IMR-90 (cell line): ENCODE measurements at regions not wholly inside any gene's neighbourhood (a gene's known extent, or its start where the extent isn't known, plus 50 kb on each side); places are given as distances from the start of the nearest gene placed in this dataset.

Experiments
- ATAC-seq: fragments of 200-7000 bp; cut with Tn5 transposase; 2 replicates; pipeline ENCODE4 v1.9.1; 2020; ENCODE audit warnings: low read depth, mild to moderate bottlenecking, moderate library complexity
- BruUV-seq: library from RNA; stranded (reverse); fragments of 400-500 nt; replicated peaks from 2 replicates; lab custom pipeline; 2021; lab: Mats Ljungman, UMichigan
- CTCF ChIA-PET: fragments of 300-600 bp; formaldehyde crosslinking; extraction: SDS; loops from one replicate; lab custom pipeline; 2021; ENCODE audit warnings: antibody characterized with exemption; lab: Yijun Ruan, JAX
- POLR2A ChIA-PET: fragments of 300-600 bp; sonication (Branson Sonifier 250); formaldehyde crosslinking; loops from one replicate; lab custom pipeline; 2022; ENCODE audit warnings: antibody characterized with exemption; ENCODE audit not compliant: unreplicated experiment; lab: Charles Lee
- DNase-seq: peaks from one replicate; pipeline ENCODE4 v3.0.0; 2013
- H2AFZ ChIP-seq: replicated peaks from 2 replicates; pipeline ENCODE3; 2013; ENCODE audit warnings: low read length, mild to moderate bottlenecking; ENCODE audit not compliant: poor library complexity
- H2AK5ac ChIP-seq: 2 replicates; pipeline ENCODE4 v1.6.1; 2013; ENCODE audit warnings: low read depth, low read length, inconsistent platforms
- H2AK9ac ChIP-seq: replicated peaks from 2 replicates; pipeline ENCODE3; 2013; ENCODE audit warnings: mild to moderate bottlenecking, low read depth, low read length, moderate library complexity; ENCODE audit not compliant: poor library complexity
- H2BK120ac ChIP-seq: 2 replicates; pipeline ENCODE4 v1.6.1; 2013; ENCODE audit warnings: low read depth, low read length, inconsistent platforms
- H2BK15ac ChIP-seq: 3 replicates; pipeline ENCODE4 v1.6.1; 2013; ENCODE audit warnings: low read depth, low read length, inconsistent platforms
- H2BK20ac ChIP-seq: 2 replicates; pipeline ENCODE4 v1.6.1; 2013; ENCODE audit warnings: low read depth, mild to moderate bottlenecking, inconsistent platforms, low read length, moderate library complexity
- H2BK5ac ChIP-seq: 2 replicates; pipeline ENCODE4 v1.6.1; 2013; ENCODE audit warnings: mild to moderate bottlenecking, low read depth, low read length, inconsistent platforms; ENCODE audit not compliant: poor library complexity, severe bottlenecking
- H3K14ac ChIP-seq: replicated peaks from 2 replicates; pipeline ENCODE4 v1.6.1; 2013; ENCODE audit warnings: low read depth, low read length, inconsistent platforms
- H3K18ac ChIP-seq: 2 replicates; pipeline ENCODE4 v1.6.1; 2013; ENCODE audit warnings: low read depth, low read length, control low read depth
- H3K23ac ChIP-seq: 2 replicates; pipeline ENCODE4 v1.6.1; 2013; ENCODE audit warnings: low read depth, low read length, inconsistent platforms
- H3K27ac ChIP-seq: 2 replicates; pipeline ENCODE4 v1.5.1; 2013; ENCODE audit warnings: mild to moderate bottlenecking, control low read depth, low read length; ENCODE audit not compliant: insufficient read depth
- H3K27me3 ChIP-seq: 2 replicates; pipeline ENCODE4 v1.6.1; 2013; ENCODE audit warnings: low read length; ENCODE audit not compliant: control insufficient read depth, insufficient read depth
- H3K36me3 ChIP-seq: 2 replicates; pipeline ENCODE4 v1.6.1; 2013; ENCODE audit warnings: low read length, mixed read lengths; ENCODE audit not compliant: control insufficient read depth, insufficient read depth
- H3K4ac ChIP-seq: 2 replicates; pipeline ENCODE4 v1.6.1; 2013; ENCODE audit warnings: low read depth, low read length, inconsistent platforms
- H3K4me1 ChIP-seq: 2 replicates; pipeline ENCODE4 v1.6.1; 2013; ENCODE audit warnings: low read length, mixed read lengths; ENCODE audit not compliant: control insufficient read depth, insufficient read depth
- H3K4me2 ChIP-seq: 2 replicates; pipeline ENCODE4 v1.6.1; 2013; ENCODE audit warnings: low read depth, mild to moderate bottlenecking, control low read depth, low read length, moderate library complexity
- H3K4me3 ChIP-seq: 2 replicates; pipeline ENCODE4 v1.5.1; 2013; ENCODE audit warnings: low read depth, mild to moderate bottlenecking, control low read depth, low read length, moderate library complexity; ENCODE audit not compliant: insufficient read depth
- H3K56ac ChIP-seq: 2 replicates; pipeline ENCODE4 v1.6.1; 2013; ENCODE audit warnings: low read length, inconsistent platforms; ENCODE audit not compliant: insufficient read depth; ENCODE audit errors: extremely low read depth
- H3K79me1 ChIP-seq, 2 experiments: 2 replicates each; pipeline ENCODE4 v1.6.1; 2013; ENCODE audit warnings: low read length in 2 of 2, inconsistent platforms in 1 of 2, low read depth in 1 of 2
- H3K9ac ChIP-seq: 2 replicates; pipeline ENCODE4 v1.6.1; 2013; ENCODE audit warnings: low read depth, low read length, control low read depth
- H3K9me1 ChIP-seq: 2 replicates; pipeline ENCODE4 v1.6.1; 2013; ENCODE audit warnings: low read length, inconsistent platforms; ENCODE audit not compliant: insufficient read depth
- H3K9me3 ChIP-seq: 2 replicates; pipeline ENCODE4 v1.6.1; 2013; ENCODE audit warnings: low read length; ENCODE audit not compliant: control insufficient read depth, insufficient read depth
- H4K20me1 ChIP-seq: 2 replicates; pipeline ENCODE4 v1.6.1; 2013; ENCODE audit warnings: low read length, inconsistent platforms; ENCODE audit not compliant: insufficient read depth
- H4K5ac ChIP-seq: 2 replicates; pipeline ENCODE4 v1.6.1; 2013; ENCODE audit warnings: mild to moderate bottlenecking, low read depth, low read length, control low read depth
- H4K8ac ChIP-seq, 2 experiments: 2 replicates each; pipeline ENCODE4 v1.6.1; 2013; ENCODE audit warnings: low read depth in 2 of 2, low read length in 2 of 2, control low read depth in 1 of 2, inconsistent platforms in 1 of 2
- H4K91ac ChIP-seq: 2 replicates; pipeline ENCODE4 v1.6.1; 2013; ENCODE audit warnings: low read depth, low read length, inconsistent platforms; ENCODE audit not compliant: insufficient read depth
- BHLHE40 ChIP-seq: fragments of 150-350 bp; IDR thresholded peaks from 2 replicates; pipeline ENCODE4 v1.6.1; 2016; ENCODE audit warnings: mild to moderate bottlenecking, low read depth, low read length
- CEBPB ChIP-seq: IDR thresholded peaks from 2 replicates; pipeline ENCODE4 v1.6.1; 2012; ENCODE audit warnings: low read depth, low read length, improper control_type of control experiment
- CHD1 ChIP-seq: IDR thresholded peaks from 2 replicates; pipeline ENCODE4 v1.6.1; 2012; ENCODE audit warnings: low read depth, low read length, improper control_type of control experiment
- FOS ChIP-seq: fragments of 150-350 bp; IDR thresholded peaks from 2 replicates; pipeline ENCODE4 v1.6.1; 2016; ENCODE audit warnings: low read depth, low read length
- MAFK ChIP-seq: IDR thresholded peaks from 2 replicates; pipeline ENCODE4 v1.6.1; 2012; ENCODE audit warnings: low read depth, low read length, improper control_type of control experiment
- MAZ ChIP-seq: IDR thresholded peaks from 2 replicates; pipeline ENCODE4 v1.6.1; 2012; ENCODE audit warnings: low read depth, mild to moderate bottlenecking, low read length, improper control_type of control experiment, moderate library complexity, borderline replicate concordance
- MXI1 ChIP-seq: IDR thresholded peaks from 2 replicates; pipeline ENCODE4 v1.6.1; 2012; ENCODE audit warnings: low read depth, mild to moderate bottlenecking, low read length, moderate library complexity, borderline replicate concordance
- NFE2L2 ChIP-seq: fragments of 150-350 bp; IDR thresholded peaks from 2 replicates; pipeline ENCODE4 v1.6.1; 2016; ENCODE audit warnings: low read depth, mild to moderate bottlenecking, low read length
- POLR2A ChIP-seq: IDR thresholded peaks from 2 replicates; pipeline ENCODE4 v1.6.1; 2012; ENCODE audit warnings: mild to moderate bottlenecking, low read depth, low read length
- RAD21 ChIP-seq: IDR thresholded peaks from 2 replicates; pipeline ENCODE4 v1.6.1; 2012; ENCODE audit warnings: low read length, improper control_type of control experiment
- RCOR1 ChIP-seq: IDR thresholded peaks from 2 replicates; pipeline ENCODE4 v1.6.1; 2012; ENCODE audit warnings: mild to moderate bottlenecking, low read length, improper control_type of control experiment; ENCODE audit not compliant: insufficient replicate concordance
- RFX5 ChIP-seq: IDR thresholded peaks from 2 replicates; pipeline ENCODE4 v1.8.0; 2012; ENCODE audit warnings: low read depth, mild to moderate bottlenecking, low read length, moderate library complexity
- SMC3 ChIP-seq: fragments of 150-350 bp; IDR thresholded peaks from 2 replicates; pipeline ENCODE4 v1.6.1; 2016; ENCODE audit warnings: low read depth, mild to moderate bottlenecking, antibody characterized with exemption, low read length, moderate library complexity
- WGBS, 2 experiments: methylation state at CpG; one replicate each; pipeline versions ENCODE4 v1.1.5 to v1.1.7; 2013; ENCODE audit warnings: missing lambda C conversion rate in 2 of 2; ENCODE audit not compliant: insufficient read length in 1 of 2; ENCODE audit errors: extremely low coverage in 2 of 2; 5-methylcytosine and 5-hydroxymethylcytosine counted together
- dilution Hi-C: fragments of 300-500 bp; cut with HindIII; formaldehyde crosslinking; loops from one replicate; pipeline ENCODE4 v1.14.3; 2018; ENCODE audit warnings: low sequenced_read_pairs; ENCODE audit not compliant: unreplicated experiment
- in situ Hi-C: fragments of 300-500 bp; cut with MboI; formaldehyde crosslinking; loops from 3 replicates; pipeline ENCODE4 v1.14.3; 2019; ENCODE audit warnings: low sequenced_read_pairs, inconsistent platforms, mixed read lengths
- intact Hi-C: fragments of 100-400 bp; cut with micrococcal nuclease; formaldehyde crosslinking; loops from 2 replicates; pipeline ENCODE4 v1.10.0; 2022
- TF ChIP-seq, protein P1 (sequence below): fragments of 150-350 bp; IDR thresholded peaks from 2 replicates; pipeline ENCODE4 v1.6.1; 2017; ENCODE audit warnings: mild to moderate bottlenecking, antibody characterized with exemption, low read length, low read depth
- TF ChIP-seq, protein P2 (sequence below): fragments of 150-350 bp; IDR thresholded peaks from 2 replicates; pipeline ENCODE4 v1.6.1; 2016; ENCODE audit warnings: low read depth, mild to moderate bottlenecking, low read length, moderate library complexity, borderline replicate concordance
- TF ChIP-seq, protein P3 (sequence below): conservative IDR thresholded peaks from 2 replicates; pipeline ENCODE4 v1.5.1; 2012; ENCODE audit warnings: mild to moderate bottlenecking, low read depth, low read length, improper control_type of control experiment

DNA sequence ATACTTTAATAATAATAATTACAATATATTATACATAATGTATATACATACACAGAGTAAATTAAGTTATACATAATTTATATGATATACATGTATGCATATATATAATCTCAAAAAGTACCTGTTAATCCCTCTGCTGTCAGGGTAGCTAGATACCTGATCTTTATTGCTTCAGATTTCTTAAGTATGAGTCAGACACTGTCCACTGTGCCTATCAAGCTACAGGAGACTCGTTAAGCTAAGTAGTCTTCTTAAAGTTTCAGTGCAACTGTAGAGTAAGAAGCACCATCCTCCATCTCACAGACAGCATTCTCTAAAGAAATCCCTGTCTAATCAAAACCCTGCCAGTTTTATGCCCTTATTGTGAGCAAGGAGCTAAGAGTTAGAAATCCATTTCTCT lies 428.7 kb downstream of the RERGL start:
- no peak overlapping the region for H2AK9ac ChIP-seq
- no peak overlapping the region for H2BK5ac ChIP-seq
- dilution Hi-C loops (no loop called here), intact Hi-C loops (no loop called here), in situ Hi-C loops (no loop called here)
- no peak overlapping the region for H2AK5ac ChIP-seq
- no peak overlapping the region for H3K4me2 ChIP-seq
- no peak overlapping the region for H2AFZ ChIP-seq
- H2BK120ac ChIP-seq = no peak overlapping the region
- H3K36me3 ChIP-seq = no peaks in the 10 kb centered on the region
- no peaks in the 10 kb centered on the region for H3K79me1 ChIP-seq
- no peaks in the 10 kb centered on the region for H3K4me1 ChIP-seq
- H3K4ac ChIP-seq = no peak overlapping the region
- H2BK15ac ChIP-seq = no peak overlapping the region
- H3K27ac ChIP-seq = no peak overlapping the region
- H3K9ac ChIP-seq = no peak overlapping the region
- no peak overlapping the region for H2BK20ac ChIP-seq
- no peak overlapping the region for H3K18ac ChIP-seq
- TF ChIP-seq MAZ (no peak), SMC3 (no peak), RFX5 (no peak), POLR2A (no peak), MXI1 (no peak), NFE2L2 (no peak), CEBPB (no peak), CHD1 (no peak), RAD21 (no peak), BHLHE40 (no peak), RCOR1 (no peak), FOS (no peak), MAFK (no peak)
- TF ChIP-seq, protein P1, sequence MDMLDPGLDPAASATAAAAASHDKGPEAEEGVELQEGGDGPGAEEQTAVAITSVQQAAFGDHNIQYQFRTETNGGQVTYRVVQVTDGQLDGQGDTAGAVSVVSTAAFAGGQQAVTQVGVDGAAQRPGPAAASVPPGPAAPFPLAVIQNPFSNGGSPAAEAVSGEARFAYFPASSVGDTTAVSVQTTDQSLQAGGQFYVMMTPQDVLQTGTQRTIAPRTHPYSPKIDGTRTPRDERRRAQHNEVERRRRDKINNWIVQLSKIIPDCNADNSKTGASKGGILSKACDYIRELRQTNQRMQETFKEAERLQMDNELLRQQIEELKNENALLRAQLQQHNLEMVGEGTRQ = no peak
- TF ChIP-seq, protein P2, sequence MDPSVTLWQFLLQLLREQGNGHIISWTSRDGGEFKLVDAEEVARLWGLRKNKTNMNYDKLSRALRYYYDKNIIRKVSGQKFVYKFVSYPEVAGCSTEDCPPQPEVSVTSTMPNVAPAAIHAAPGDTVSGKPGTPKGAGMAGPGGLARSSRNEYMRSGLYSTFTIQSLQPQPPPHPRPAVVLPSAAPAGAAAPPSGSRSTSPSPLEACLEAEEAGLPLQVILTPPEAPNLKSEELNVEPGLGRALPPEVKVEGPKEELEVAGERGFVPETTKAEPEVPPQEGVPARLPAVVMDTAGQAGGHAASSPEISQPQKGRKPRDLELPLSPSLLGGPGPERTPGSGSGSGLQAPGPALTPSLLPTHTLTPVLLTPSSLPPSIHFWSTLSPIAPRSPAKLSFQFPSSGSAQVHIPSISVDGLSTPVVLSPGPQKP = no peak
- TF ChIP-seq, protein P3, sequence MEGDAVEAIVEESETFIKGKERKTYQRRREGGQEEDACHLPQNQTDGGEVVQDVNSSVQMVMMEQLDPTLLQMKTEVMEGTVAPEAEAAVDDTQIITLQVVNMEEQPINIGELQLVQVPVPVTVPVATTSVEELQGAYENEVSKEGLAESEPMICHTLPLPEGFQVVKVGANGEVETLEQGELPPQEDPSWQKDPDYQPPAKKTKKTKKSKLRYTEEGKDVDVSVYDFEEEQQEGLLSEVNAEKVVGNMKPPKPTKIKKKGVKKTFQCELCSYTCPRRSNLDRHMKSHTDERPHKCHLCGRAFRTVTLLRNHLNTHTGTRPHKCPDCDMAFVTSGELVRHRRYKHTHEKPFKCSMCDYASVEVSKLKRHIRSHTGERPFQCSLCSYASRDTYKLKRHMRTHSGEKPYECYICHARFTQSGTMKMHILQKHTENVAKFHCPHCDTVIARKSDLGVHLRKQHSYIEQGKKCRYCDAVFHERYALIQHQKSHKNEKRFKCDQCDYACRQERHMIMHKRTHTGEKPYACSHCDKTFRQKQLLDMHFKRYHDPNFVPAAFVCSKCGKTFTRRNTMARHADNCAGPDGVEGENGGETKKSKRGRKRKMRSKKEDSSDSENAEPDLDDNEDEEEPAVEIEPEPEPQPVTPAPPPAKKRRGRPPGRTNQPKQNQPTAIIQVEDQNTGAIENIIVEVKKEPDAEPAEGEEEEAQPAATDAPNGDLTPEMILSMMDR = no peak
- ChIA-PET POLR2A (no interaction called here), CTCF (no interaction called here)
- H3K27me3 ChIP-seq = no peaks in the 10 kb centered on the region
- H3K23ac ChIP-seq = no peak overlapping the region
- H4K20me1 ChIP-seq = no peaks in the 10 kb centered on the region
- no peak for DNase-seq
- H3K9me3 ChIP-seq = peaks cover 12% of the 10 kb centered on the region
- H4K8ac ChIP-seq = no peak overlapping the region
- H3K14ac ChIP-seq = no peak overlapping the region
- no TSS peak for BruUV-seq
- H3K9me1 ChIP-seq = no peaks in the 10 kb centered on the region
- no peak for ATAC-seq
- H3K4me3 ChIP-seq = no peak overlapping the region
- no peak overlapping the region for H4K91ac ChIP-seq
- no peak overlapping the region for H4K5ac ChIP-seq
- H3K56ac ChIP-seq = no peak overlapping the region
- whole genome bisulfite sequencing, 2 experiments = no CpG with 5 or more reads among the region's 1 CpG
